ENCODE measurements at regions not wholly inside any gene's neighbourhood (a gene's known extent, or its start where the extent isn't known, plus 50 kb on each side); places are given as distances from the start of the nearest gene placed in this dataset.

DNA sequence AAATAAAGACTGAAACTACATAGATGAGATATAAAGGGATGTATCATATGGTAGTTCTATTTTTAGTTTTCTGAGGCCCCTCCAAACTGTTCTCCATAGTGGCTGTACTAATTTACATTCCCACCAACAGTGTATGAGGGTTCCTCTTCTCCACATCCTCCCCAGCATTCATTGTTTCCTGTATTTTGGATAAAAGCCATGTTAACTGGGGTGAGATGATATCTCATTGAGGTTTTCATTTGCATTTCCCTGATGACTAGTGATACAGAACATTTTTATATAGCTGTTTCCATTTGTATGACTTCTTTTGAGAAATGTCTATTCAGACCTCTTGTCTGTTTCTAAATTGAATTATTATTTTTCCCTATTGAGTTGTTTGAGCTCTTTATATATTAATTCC is 229.3 kb downstream of the RFPL4B start:
- TF ChIP-seq, protein P1, sequence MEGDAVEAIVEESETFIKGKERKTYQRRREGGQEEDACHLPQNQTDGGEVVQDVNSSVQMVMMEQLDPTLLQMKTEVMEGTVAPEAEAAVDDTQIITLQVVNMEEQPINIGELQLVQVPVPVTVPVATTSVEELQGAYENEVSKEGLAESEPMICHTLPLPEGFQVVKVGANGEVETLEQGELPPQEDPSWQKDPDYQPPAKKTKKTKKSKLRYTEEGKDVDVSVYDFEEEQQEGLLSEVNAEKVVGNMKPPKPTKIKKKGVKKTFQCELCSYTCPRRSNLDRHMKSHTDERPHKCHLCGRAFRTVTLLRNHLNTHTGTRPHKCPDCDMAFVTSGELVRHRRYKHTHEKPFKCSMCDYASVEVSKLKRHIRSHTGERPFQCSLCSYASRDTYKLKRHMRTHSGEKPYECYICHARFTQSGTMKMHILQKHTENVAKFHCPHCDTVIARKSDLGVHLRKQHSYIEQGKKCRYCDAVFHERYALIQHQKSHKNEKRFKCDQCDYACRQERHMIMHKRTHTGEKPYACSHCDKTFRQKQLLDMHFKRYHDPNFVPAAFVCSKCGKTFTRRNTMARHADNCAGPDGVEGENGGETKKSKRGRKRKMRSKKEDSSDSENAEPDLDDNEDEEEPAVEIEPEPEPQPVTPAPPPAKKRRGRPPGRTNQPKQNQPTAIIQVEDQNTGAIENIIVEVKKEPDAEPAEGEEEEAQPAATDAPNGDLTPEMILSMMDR (IDR thresholded peaks at IDR 0.05), result no peak

DNA sequence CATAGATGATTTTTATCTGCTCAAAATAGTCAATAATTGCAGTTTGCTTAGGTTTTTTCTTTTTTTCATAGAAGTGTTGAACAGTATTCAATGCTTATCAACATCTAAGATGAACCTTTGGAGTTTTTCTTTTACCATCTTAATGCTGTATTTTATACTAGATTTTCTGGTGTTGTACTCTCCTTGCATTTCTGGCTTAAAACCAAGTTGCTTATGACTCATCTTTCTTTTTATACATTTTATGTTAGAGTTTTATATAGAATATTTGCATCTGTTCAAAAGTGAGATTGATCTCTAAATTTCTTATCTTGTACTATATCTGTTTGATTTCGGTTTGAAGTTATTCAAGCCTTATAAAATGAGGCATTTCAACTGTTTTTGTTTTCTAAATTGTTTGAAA is 232.5 kb downstream of the RFPL4B start:
- TF ChIP-seq, protein P1 (IDR thresholded peaks at IDR 0.05), result no peak

DNA sequence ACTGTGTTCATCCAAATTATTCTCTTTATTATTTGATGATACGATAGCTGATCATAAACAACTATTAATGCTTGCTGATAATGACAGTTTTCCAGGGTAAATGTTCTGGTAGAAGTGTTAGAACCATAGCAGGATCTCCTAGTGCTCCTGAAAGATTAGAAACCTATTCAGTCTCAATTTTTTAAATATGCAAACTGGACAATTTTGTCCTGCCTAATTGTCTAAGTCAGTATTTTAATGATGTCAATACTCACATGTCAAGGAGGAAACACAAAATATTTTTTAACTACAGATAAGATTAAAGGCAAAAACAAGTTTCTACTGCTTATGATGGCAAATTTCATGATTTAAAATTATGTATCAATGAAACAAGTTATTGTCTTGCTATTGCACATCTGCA is 233.9 kb downstream of the RFPL4B start:
- TF ChIP-seq, protein P1 (IDR thresholded peaks at IDR 0.05), result no peak

DNA sequence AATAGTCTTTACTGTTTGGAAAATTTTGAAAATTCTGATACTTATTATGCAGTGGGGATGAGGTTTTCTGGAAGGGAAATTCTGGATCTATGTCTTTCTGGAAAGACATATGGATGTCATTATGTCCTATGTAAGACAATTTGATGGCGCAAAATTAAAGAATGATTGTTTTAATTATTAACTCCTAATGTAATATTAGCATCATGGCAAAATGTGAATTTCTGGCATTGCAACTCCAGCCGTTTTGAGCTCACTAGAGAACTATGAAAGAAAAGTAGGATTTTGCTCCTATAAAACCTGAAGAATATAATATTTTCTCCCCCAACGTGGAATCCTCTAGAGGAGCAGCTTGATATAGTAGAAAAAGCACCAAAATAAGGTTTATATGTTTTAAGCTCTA is 243.2 kb downstream of the RFPL4B start:
- TF ChIP-seq, protein P1 (IDR thresholded peaks at IDR 0.05), result no peak

DNA sequence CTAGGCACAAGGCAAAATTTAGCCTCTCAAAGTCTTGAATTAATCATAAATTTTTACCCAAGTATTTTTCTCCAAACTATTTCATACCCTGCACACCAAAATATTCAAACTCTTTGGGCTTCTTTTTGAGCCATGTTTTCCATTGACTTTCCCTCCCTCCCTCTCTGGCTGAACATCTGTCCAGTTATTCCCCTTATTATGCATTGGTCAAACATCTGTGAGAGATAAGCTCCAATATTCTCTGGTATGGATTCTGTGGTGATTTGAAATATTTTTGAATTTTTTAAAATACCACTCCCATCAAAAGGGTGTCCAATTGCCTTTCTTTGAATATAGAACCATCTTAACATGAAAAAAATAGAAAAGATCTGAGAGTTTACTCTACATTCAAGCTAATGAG is 244.2 kb downstream of the RFPL4B start:
- TF ChIP-seq, protein P1 (IDR thresholded peaks at IDR 0.05), result no peak

DNA sequence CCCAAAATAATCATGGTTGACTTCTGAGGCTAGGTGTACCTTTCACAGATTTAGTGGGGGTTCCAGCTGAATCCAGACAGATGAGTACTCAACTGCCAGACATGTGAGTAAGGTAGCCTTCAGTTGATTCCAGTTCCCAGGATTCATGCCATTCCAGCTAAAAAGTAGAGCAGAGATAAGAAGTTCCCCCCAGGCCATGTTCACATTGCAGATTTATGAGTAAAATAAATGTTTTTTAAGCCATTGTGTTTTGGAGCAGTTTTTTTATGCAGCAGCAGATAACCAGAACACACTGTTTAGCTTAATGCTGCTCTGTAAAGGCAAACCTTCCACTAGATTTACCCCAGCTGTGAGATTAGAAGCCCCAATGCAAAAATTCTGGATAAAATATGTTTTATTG is 245.0 kb downstream of the RFPL4B start:
- TF ChIP-seq, protein P1 (IDR thresholded peaks at IDR 0.05), result no peak

DNA sequence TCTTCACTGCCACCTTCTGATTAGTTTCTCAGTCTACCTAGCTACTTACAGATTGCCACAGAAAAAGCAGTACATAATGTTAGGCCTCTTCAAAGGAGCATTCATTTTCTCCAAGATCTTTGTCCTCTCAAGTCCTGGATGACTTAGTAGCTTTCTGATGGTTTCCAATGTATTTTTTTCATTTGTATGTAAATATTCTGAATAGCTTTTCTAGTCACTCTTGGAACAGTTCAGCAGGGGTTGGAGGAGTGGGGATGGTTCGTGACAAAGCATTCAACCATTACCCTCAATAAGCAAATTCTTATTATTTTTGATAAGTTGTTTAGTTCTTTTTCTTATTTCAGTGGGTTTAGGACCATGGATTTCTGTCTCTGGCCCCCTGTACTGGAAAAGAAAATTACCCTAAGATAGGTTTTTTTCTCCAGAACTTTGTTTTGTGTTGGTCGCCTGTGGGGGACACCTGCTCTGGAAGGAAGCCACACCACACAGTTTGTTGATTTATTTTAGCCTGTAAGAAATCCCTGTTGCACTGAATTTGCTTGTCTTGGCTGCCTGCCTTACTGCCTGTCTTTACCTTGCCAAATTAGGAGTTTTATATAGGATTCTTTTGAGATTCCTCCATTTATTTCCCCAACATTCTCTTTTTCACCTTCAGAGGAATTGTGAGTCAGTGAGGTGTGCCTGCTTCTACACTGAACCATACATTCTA is 247.9 kb downstream of the RFPL4B start:
- TF ChIP-seq, protein P1 (IDR thresholded peaks at IDR 0.05), result no peak

DNA sequence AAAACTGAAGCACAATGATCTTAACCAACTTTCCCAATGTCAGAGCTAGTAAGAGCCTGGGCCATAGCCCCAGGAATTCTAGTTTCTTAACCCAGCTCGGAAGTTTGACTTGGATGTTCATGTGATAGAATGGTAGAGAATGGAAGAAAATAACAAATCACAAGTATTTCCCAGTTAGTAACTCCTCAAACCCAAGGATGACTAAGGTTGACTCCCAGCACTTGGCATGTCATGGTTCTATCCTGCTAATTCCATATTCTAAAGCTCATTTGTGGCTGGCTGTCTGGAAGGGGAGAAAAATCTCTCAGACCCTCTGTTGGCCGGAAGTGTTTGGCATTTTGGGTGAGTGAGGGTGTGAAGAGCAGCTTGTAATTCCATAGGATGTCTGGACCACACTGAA is 248.7 kb downstream of the RFPL4B start:
- TF ChIP-seq, protein P1 (IDR thresholded peaks at IDR 0.05), result no peak
